Upper lobe of left lung (tissue), 6 donors: ENCODE measurements at regions not wholly inside any gene's neighbourhood (a gene's known extent, or its start where the extent isn't known, plus 50 kb on each side); places are given as distances from the start of the nearest gene placed in this dataset.

Experiments
- ATAC-seq, 2 donors: fragments of 200-7000 bp; cut with Tn5 transposase; one replicate each; pipeline ENCODE4 v1.9.1; 2022; ENCODE audit warnings: mild to moderate bottlenecking in 2 of 2, moderate library complexity in 2 of 2; ENCODE audit not compliant: low FRiP score in 2 of 2
- DNase-seq, 2 donors: peaks; one replicate each; pipeline ENCODE4 v3.0.0-alpha.2; 2019 to 2020
- H3K27ac ChIP-seq, 4 donors: fragments of 200-600 bp; sonication (generic); one replicate each; pipeline ENCODE4 v1.5.1; 2016 to 2019
- H3K27me3 ChIP-seq, 4 donors: fragments of 200-600 bp; sonication (generic); one replicate each; pipeline ENCODE4 v1.5.1; 2017 to 2019
- H3K36me3 ChIP-seq, 4 donors: fragments of 200-600 bp; sonication (generic); one replicate each; pipeline ENCODE4 v1.5.1; 2016 to 2019
- H3K4me1 ChIP-seq, 4 donors: fragments of 200-600 bp; sonication (generic); one replicate each; pipeline ENCODE4 v1.5.1; 2018 to 2019
- H3K4me3 ChIP-seq, 4 donors: fragments of 200-600 bp; sonication (generic); one replicate each; pipeline ENCODE4 v1.5.1; 2017 to 2019; ENCODE audit warnings: mild to moderate bottlenecking in 2 of 4, moderate library complexity in 1 of 4
- H3K9me3 ChIP-seq, 4 donors: fragments of 200-600 bp; sonication (generic); one replicate each; pipeline ENCODE4 v1.5.1; 2018 to 2019
- CTCF ChIP-seq, 6 experiments: fragments of 450-650 bp in 4 of 6; fragments of 200-600 bp in 2 of 6; sonication (generic) in 2 of 6; IDR thresholded peaks; one replicate each; pipeline ENCODE4 v1.5.1; 2016 to 2019; ENCODE audit warnings: antibody characterized with exemption in 6 of 6
- EP300 ChIP-seq, 4 donors: sonication (generic); formaldehyde crosslinking; IDR thresholded peaks; one replicate each; pipeline ENCODE4 v1.5.1; 2017; ENCODE audit warnings: antibody characterized with exemption in 4 of 4, control low read depth in 2 of 4
- POLR2A ChIP-seq, 4 donors: fragments of 450-650 bp; IDR thresholded peaks; one replicate each; pipeline ENCODE4 v1.5.1; 2016 to 2017; ENCODE audit warnings: antibody characterized with exemption in 4 of 4, mild to moderate bottlenecking in 2 of 4
- POLR2AphosphoS5 ChIP-seq, 2 donors: sonication (generic); formaldehyde crosslinking; IDR thresholded peaks; one replicate each; pipeline ENCODE4 v1.5.1; 2017; ENCODE audit warnings: antibody characterized with exemption in 2 of 2
- WGBS, 2 donors: methylation state at CpG; one replicate each; pipeline ENCODE4 v1.1.5; 2017 to 2018; 5-methylcytosine and 5-hydroxymethylcytosine counted together
- donor health status: DM: no; HTN: no; CAD: no; lungs with moderate emphysema.
- donor health status: DM: no; HTN: yes; CAD: no; lungs with severe emphysema.

- Histone ChIP-seq H3K27ac (no peak overlapping the region), H3K36me3 (no peaks in the 10 kb centered on the region), H3K4me3 (no peak overlapping the region), H3K9me3 (no peaks in the 10 kb centered on the region), H3K27me3 (no peaks in the 10 kb centered on the region), H3K4me1 (no peaks in the 10 kb centered on the region)
- ATAC-seq (no peak), DNase-seq (no peak)
- 83 to 89% methylated on average over 1 of the region's 1 CpG for WGBS, 2 donors
- no peak for TF ChIP-seq POLR2A (IDR thresholded peaks at IDR 0.05)
- no peak for TF ChIP-seq CTCF (IDR thresholded peaks at IDR 0.05)
- TF ChIP-seq EP300 (IDR thresholded peaks at IDR 0.05) = no peak
- TF ChIP-seq POLR2AphosphoS5 (IDR thresholded peaks at IDR 0.05) = no peak
Observed at GRCh38 chr3:22231061-22231460, 480.1 kb upstream of the ZNF385D start.

- WGBS, 2 donors = 59 to 61% methylated on average over 3 of the region's 3 CpGs
Observed at GRCh38 chr3:22236490-22237270, 485.7 kb upstream of the ZNF385D start.

GRCh38 chr3:22239011-22239410 is 488.0 kb upstream of the ZNF385D start:
- no peak overlapping the region for H3K27ac ChIP-seq
- TF ChIP-seq CTCF (IDR thresholded peaks at IDR 0.05) (no peak), POLR2AphosphoS5 (IDR thresholded peaks at IDR 0.05) (no peak), POLR2A (IDR thresholded peaks at IDR 0.05) (no peak), EP300 (IDR thresholded peaks at IDR 0.05) (no peak)
- H3K4me1 ChIP-seq = no peaks in the 10 kb centered on the region
- ATAC-seq (no peak), DNase-seq (no peak)
- no peaks in the 10 kb centered on the region for H3K27me3 ChIP-seq
- H3K4me3 ChIP-seq = no peak overlapping the region
- H3K9me3 ChIP-seq = no peaks in the 10 kb centered on the region
- WGBS, 2 donors = 48 to 57% methylated on average over 4 of the region's 4 CpGs
- H3K36me3 ChIP-seq = no peaks in the 10 kb centered on the region

More at GRCh38 chr3:22236490-22237270, 485.7 kb upstream of the ZNF385D start:
- DNase-seq (no peak), ATAC-seq (no peak)
- TF ChIP-seq CTCF (IDR thresholded peaks at IDR 0.05) (no peak), EP300 (IDR thresholded peaks at IDR 0.05) (no peak), POLR2A (IDR thresholded peaks at IDR 0.05) (no peak), POLR2AphosphoS5 (IDR thresholded peaks at IDR 0.05) (no peak)
- H3K4me3 ChIP-seq = no peak overlapping the region
- no peak overlapping the region for H3K27ac ChIP-seq
- no peaks in the 10 kb centered on the region for H3K36me3 ChIP-seq
- H3K27me3 ChIP-seq = no peaks in the 10 kb centered on the region
- H3K4me1 ChIP-seq = no peaks in the 10 kb centered on the region
- no peaks in the 10 kb centered on the region for H3K9me3 ChIP-seq

GRCh38 chr3:22241110-22241509 is 490.1 kb upstream of the ZNF385D start:
- ATAC-seq = no peak
- no peak overlapping the region for H3K27ac ChIP-seq
- 72 to 78% methylated on average over 2 of the region's 2 CpGs for WGBS, 2 donors
- no peaks in the 10 kb centered on the region for H3K36me3 ChIP-seq
- no peaks in the 10 kb centered on the region for H3K4me1 ChIP-seq
- DNase-seq = no peak
- no peaks in the 10 kb centered on the region for H3K27me3 ChIP-seq
- H3K9me3 ChIP-seq = no peaks in the 10 kb centered on the region
- no peak overlapping the region for H3K4me3 ChIP-seq
- TF ChIP-seq POLR2AphosphoS5 (IDR thresholded peaks at IDR 0.05) = no peak
- TF ChIP-seq POLR2A (IDR thresholded peaks at IDR 0.05) = no peak
- no peak for TF ChIP-seq EP300 (IDR thresholded peaks at IDR 0.05)
- no peak for TF ChIP-seq CTCF (IDR thresholded peaks at IDR 0.05)
